Spleen (tissue), 11 donors: ENCODE measurements at regions not wholly inside any gene's neighbourhood (a gene's known extent, or its start where the extent isn't known, plus 50 kb on each side); places are given as distances from the start of the nearest gene placed in this dataset.

Experiments used
- DNase-seq: peaks from one replicate; pipeline ENCODE4 v3.0.0-alpha.2; 2020
- H3K27ac ChIP-seq, 8 donors: fragments of 200-600 bp; sonication (generic) in 7 of 8; 1 replicate in 4 of 8; 2 replicates in 4 of 8; pipeline versions ENCODE4 v1.5.0 to v1.8.0; 2016 to 2021; ENCODE audit warnings: inconsistent platforms in 4 of 8, mild to moderate bottlenecking in 4 of 8, moderate library complexity in 1 of 8
- H3K27me3 ChIP-seq, 7 donors: fragments of 200-600 bp; sonication (generic) in 6 of 7; replicated peaks in 1 of 7; 1 replicate in 4 of 7; 2 replicates in 3 of 7; pipeline versions ENCODE4 v1.5.0 to v1.8.0; 2016 to 2021; ENCODE audit warnings: inconsistent platforms in 3 of 7, mild to moderate bottlenecking in 1 of 7
- H3K36me3 ChIP-seq, 6 donors: fragments of 200-600 bp; sonication (generic) in 5 of 6; 1 replicate in 4 of 6; 2 replicates in 2 of 6; pipeline versions ENCODE4 v1.5.0 to v1.8.0; 2016 to 2021; ENCODE audit warnings: inconsistent platforms in 2 of 6
- H3K4me1 ChIP-seq, 6 donors: fragments of 200-600 bp; sonication (generic) in 5 of 6; 1 replicate in 3 of 6; 2 replicates in 3 of 6; pipeline versions ENCODE4 v1.5.0 to v1.8.0; 2016 to 2021; ENCODE audit warnings: inconsistent platforms in 3 of 6
- H3K4me3 ChIP-seq, 8 donors: fragments of 200-600 bp; sonication (generic) in 7 of 8; 1 replicate in 4 of 8; 2 replicates in 4 of 8; pipeline versions ENCODE4 v1.5.0 to v1.8.0; 2016 to 2021; ENCODE audit warnings: inconsistent platforms in 4 of 8, mild to moderate bottlenecking in 4 of 8, moderate library complexity in 2 of 8
- H3K9me3 ChIP-seq, 8 donors: fragments of 200-600 bp; sonication (generic) in 7 of 8; 1 replicate in 4 of 8; 2 replicates in 4 of 8; pipeline versions ENCODE4 v1.5.0 to v1.8.0; 2016 to 2021; ENCODE audit warnings: inconsistent platforms in 4 of 8
- POLR2A ChIP-seq, 3 donors: fragments of 450-650 bp; IDR thresholded peaks; one replicate each; pipeline ENCODE4 v1.5.1; 2017; ENCODE audit warnings: antibody characterized with exemption in 3 of 3, mild to moderate bottlenecking in 1 of 3
- POLR2AphosphoS5 ChIP-seq, 3 donors: sonication (generic); formaldehyde crosslinking; IDR thresholded peaks; one replicate each; pipeline ENCODE4 v1.5.1; 2017; ENCODE audit warnings: antibody characterized with exemption in 3 of 3
- WGBS, 5 donors: extraction: QIAGEN DNeasy Blood & Tissue Kit in 3 of 5; methylation state at CpG; one replicate each; pipeline versions ENCODE4 v1.1.5 to v1.1.7; 2013 to 2018; 5-methylcytosine and 5-hydroxymethylcytosine counted together
- intact Hi-C: fragments of 100-400 bp; cut with DNase I; formaldehyde crosslinking; loops from one replicate; pipeline ENCODE4 v1.15.0; 2023; ENCODE audit warnings: low total_unique reads
- TF ChIP-seq, protein P1 (sequence below), 11 experiments: fragments of 200-600 bp in 7 of 11; fragments of 450-650 bp in 4 of 11; sonication (generic) in 4 of 11; IDR thresholded peaks in 8 of 11; conservative IDR thresholded peaks in 3 of 11; 1 replicate in 7 of 11; 2 replicates in 4 of 11; pipeline versions ENCODE4 v1.4.0 to v1.8.0; 2016 to 2021; ENCODE audit warnings: antibody characterized with exemption in 11 of 11, inconsistent platforms in 4 of 11, mild to moderate bottlenecking in 1 of 11
- donor health status: healthy with polysubstance abuse.
- donor health status: DM: no; HTN: no; CAD: no; lungs with moderate emphysema.
- donor health status: DM: no; HTN: no; CAD: no.
- donor health status: Bipolar disorder and iron deficiency.
- donor health status: healthy.
- donor health status: DM: no; HTN: no; CAD: no.
- donor health status: DM: yes; HTN: yes; CAD: no.

DNA sequence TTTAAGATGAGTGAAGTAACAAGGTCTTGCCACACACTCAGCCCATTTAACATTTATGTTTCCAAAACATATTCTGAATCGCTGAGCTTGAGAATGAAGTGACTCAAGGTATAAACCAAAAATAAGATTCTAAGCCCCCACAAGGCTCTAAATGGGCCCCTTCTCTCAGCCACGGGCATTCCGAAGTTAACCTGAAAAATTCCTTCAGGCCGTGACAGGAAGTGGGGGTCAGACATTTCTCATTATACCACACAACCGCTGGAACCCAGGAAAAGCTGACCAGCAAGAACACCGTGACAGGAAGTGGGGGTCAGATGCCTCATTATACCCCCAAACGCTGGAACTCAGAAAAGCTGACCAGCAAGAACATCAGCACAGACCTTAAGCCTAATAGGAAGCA, 247.9 kb downstream of the ERMARD start:
- TF ChIP-seq, protein P1, sequence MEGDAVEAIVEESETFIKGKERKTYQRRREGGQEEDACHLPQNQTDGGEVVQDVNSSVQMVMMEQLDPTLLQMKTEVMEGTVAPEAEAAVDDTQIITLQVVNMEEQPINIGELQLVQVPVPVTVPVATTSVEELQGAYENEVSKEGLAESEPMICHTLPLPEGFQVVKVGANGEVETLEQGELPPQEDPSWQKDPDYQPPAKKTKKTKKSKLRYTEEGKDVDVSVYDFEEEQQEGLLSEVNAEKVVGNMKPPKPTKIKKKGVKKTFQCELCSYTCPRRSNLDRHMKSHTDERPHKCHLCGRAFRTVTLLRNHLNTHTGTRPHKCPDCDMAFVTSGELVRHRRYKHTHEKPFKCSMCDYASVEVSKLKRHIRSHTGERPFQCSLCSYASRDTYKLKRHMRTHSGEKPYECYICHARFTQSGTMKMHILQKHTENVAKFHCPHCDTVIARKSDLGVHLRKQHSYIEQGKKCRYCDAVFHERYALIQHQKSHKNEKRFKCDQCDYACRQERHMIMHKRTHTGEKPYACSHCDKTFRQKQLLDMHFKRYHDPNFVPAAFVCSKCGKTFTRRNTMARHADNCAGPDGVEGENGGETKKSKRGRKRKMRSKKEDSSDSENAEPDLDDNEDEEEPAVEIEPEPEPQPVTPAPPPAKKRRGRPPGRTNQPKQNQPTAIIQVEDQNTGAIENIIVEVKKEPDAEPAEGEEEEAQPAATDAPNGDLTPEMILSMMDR (IDR thresholded peaks at IDR 0.05 in 8 of 11, conservative IDR thresholded peaks at IDR 0.05 in 3 of 11), result no peak
- TF ChIP-seq POLR2A (IDR thresholded peaks at IDR 0.05) (no peak), POLR2AphosphoS5 (IDR thresholded peaks at IDR 0.05) (no peak)
- WGBS, 5 donors, result 59 to 72% (median 61%) methylated on average over 7 of the region's 7 CpGs
- Histone ChIP-seq H3K4me1 (peaks cover 0 to 6% (median 0%) of the 10 kb centered on the region in 6 donors), H3K9me3 (peaks cover 0 to 41% (median 31%) of the 10 kb centered on the region in 8 donors), H3K27me3 (peaks cover 0 to 53% (median 0%) of the 10 kb centered on the region in 7 donors), H3K27ac (no peak overlapping the region), H3K36me3 (no peaks in the 10 kb centered on the region), H3K4me3 (no peak overlapping the region)
- intact Hi-C loops, result no loop called here
- DNase-seq, result no peak

- Histone ChIP-seq H3K27ac (no peak overlapping the region), H3K36me3 (no peaks in the 10 kb centered on the region), H3K4me1 (peaks cover 0 to 6% (median 0%) of the 10 kb centered on the region in 6 donors), H3K27me3 (peaks cover 0 to 62% (median 0%) of the 10 kb centered on the region in 7 donors), H3K4me3 (no peak overlapping the region), H3K9me3 (peaks cover 0 to 31% (median 22%) of the 10 kb centered on the region in 8 donors)
- DNase-seq, result no peak
- WGBS, 5 donors, result 79 to 86% (median 81%) methylated on average over 7 of the region's 7 CpGs
- no peak for TF ChIP-seq POLR2AphosphoS5 (IDR thresholded peaks at IDR 0.05)
- no peak for TF ChIP-seq POLR2A (IDR thresholded peaks at IDR 0.05)
- TF ChIP-seq, protein P1 (IDR thresholded peaks at IDR 0.05 in 8 of 11, conservative IDR thresholded peaks at IDR 0.05 in 3 of 11), result no peak
- intact Hi-C loops, result no loop called here
These were observed 247.0 kb downstream of the ERMARD start for GRCh38 chr6:169998457-169998856.

DNA sequence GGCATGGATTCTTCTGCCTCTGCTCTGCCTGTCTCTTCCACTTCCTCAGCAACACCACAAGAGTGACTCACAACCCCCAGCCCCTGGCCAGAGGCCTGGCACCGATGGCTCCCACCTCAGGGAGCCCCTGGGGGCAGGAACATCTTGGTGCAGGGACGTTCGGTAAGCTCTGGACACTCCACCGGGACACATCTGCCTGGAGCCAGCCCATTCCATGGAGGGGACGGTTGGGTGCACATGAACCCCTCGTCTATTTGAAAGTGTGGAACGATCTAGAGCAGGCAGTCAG, 246.5 kb downstream of the ERMARD start:
- Histone ChIP-seq H3K4me1 (peaks cover under 1 to 10% (median 2%) of the 10 kb centered on the region in 6 donors), H3K27me3 (peaks cover 0 to 62% (median 1%) of the 10 kb centered on the region in 7 donors), H3K36me3 (no peaks in the 10 kb centered on the region), H3K27ac (peak overlapping the region in 2 of 8 donors; percentile 23 to 30), H3K9me3 (peaks cover 0 to 26% (median 16%) of the 10 kb centered on the region in 8 donors), H3K4me3 (no peak overlapping the region)
- 46 to 62% (median 60%) methylated on average over 6 to 7 of the region's 7 CpGs for WGBS, 5 donors
- DNase-seq, result peak; percentile 69
- TF ChIP-seq POLR2A (IDR thresholded peaks at IDR 0.05), result no peak
- no peak for TF ChIP-seq POLR2AphosphoS5 (IDR thresholded peaks at IDR 0.05)
- TF ChIP-seq, protein P1 (IDR thresholded peaks at IDR 0.05 in 8 of 11, conservative IDR thresholded peaks at IDR 0.05 in 3 of 11), result no peak
- intact Hi-C loops, result no loop called here

DNA sequence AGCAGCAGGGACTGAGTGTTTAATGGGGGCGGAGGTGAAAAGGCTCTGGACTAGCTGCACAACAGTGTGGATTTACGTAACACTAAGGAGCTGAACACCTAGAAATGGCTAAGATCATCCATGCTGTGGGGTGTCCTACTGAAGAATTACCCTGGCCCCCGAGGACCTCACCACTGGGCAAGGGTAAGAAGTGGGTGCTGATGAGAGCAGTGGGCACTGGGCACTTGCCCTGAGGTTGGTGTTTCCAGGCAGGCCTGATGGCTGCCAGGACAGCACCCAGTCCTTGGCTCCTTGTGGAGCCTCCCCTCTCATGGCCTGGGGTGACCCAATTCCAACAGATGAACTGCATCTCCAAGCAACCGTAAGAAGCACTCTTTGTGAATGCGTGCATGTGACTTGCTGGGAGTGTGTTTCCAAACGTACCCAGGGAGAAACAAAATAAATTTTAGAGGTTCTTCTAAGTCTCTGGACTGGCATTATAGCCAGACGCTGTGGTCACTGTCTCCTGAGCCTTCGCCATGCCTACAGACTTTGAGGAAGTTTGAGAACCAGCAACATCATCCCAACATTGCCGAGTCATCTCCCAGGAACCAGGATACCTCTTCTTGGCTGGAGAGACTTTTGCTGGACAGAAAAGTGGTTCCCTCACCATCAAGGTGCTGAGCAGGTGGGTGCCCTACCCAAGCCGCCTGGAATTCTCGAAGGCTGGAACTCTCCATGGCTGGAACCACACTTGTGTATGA, 245.9 kb downstream of the ERMARD start:
- Histone ChIP-seq H3K27ac (peak overlapping the region in 2 of 8 donors; percentile 23 to 30), H3K9me3 (peaks cover 0 to 20% (median 11%) of the 10 kb centered on the region in 8 donors), H3K36me3 (no peaks in the 10 kb centered on the region), H3K4me3 (no peak overlapping the region), H3K4me1 (peaks cover 5 to 15% (median 7%) of the 10 kb centered on the region in 6 donors), H3K27me3 (peaks cover 0 to 65% (median 7%) of the 10 kb centered on the region in 7 donors)
- peak; percentile 47 for DNase-seq
- WGBS, 5 donors, result 68 to 88% (median 83%) methylated on average over 11 of the region's 11 CpGs
- TF ChIP-seq, protein P1 (IDR thresholded peaks at IDR 0.05 in 8 of 11, conservative IDR thresholded peaks at IDR 0.05 in 3 of 11), result no peak
- TF ChIP-seq POLR2AphosphoS5 (IDR thresholded peaks at IDR 0.05) (no peak), POLR2A (IDR thresholded peaks at IDR 0.05) (no peak)
- intact Hi-C loops, result no loop called here
